GM12891 (cell line): ENCODE measurements at regions not wholly inside any gene's neighbourhood (a gene's known extent, or its start where the extent isn't known, plus 50 kb on each side); places are given as distances from the start of the nearest gene placed in this dataset.

ENCODE experiments used
- DNase-seq: peaks from one replicate; pipeline ENCODE4 v3.0.0; 2011; ENCODE audit warnings: low spot score; ENCODE audit not compliant: insufficient read length
- FAIRE-seq: peaks from 2 replicates; lab custom pipeline; 2011; peaks lifted over from hg19 to GRCh38; lab: Jason Lieb, UNC
- PAX5 ChIP-seq: IDR thresholded peaks from 2 replicates; pipeline ENCODE4 v1.6.1; 2011; ENCODE audit warnings: low read length, moderate library complexity, mild to moderate bottlenecking; ENCODE audit not compliant: insufficient read depth, severe bottlenecking
- POLR2A ChIP-seq: IDR thresholded peaks from 2 replicates; pipeline ENCODE4 v1.6.1; 2011; ENCODE audit warnings: low read depth, low read length, control low read depth
- POLR2AphosphoS5 ChIP-seq: IDR thresholded peaks from 2 replicates; pipeline ENCODE4 v1.6.1; 2011; ENCODE audit warnings: low read depth, low read length, control low read depth
- POU2F2 ChIP-seq: IDR thresholded peaks from 2 replicates; pipeline ENCODE4 v1.6.1; 2011; ENCODE audit warnings: low read depth, mild to moderate bottlenecking, control low read depth, low read length, moderate library complexity
- SPI1 ChIP-seq: IDR thresholded peaks from 2 replicates; pipeline ENCODE4 v1.6.1; 2011; ENCODE audit warnings: low read depth, low read length, control low read depth
- TAF1 ChIP-seq: IDR thresholded peaks from 2 replicates; pipeline ENCODE4 v1.6.1; 2011; ENCODE audit warnings: low read depth, low read length, control low read depth

DNA sequence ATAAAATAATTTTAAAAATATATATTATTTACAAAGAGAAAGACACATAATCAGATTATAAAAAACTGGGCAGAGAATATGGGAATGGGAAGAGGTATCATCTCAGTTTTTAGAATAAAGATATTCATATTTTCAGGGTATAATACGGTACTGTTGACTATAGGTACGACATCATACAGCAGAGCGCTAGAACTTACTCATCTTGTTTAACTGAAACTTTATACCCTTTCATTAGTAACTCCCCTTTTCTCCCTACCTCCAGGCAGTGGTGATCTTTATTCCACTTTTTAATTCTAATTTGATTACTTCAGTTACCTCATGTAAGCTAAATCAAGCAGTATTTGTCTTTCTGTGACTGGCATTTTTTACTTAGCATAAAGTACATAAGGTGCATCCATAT is 742.1 kb downstream of the MTRR start:
- TF ChIP-seq SPI1 (no peak), TAF1 (no peak), PAX5 (no peak), POLR2AphosphoS5 (no peak), POU2F2 (no peak), POLR2A (no peak)
- no peak for FAIRE-seq
- no peak for DNase-seq

GRCh38 chr5:8613078-8613685 is 744.2 kb downstream of the MTRR start:
- DNase-seq (no peak), FAIRE-seq (no peak)
- TF ChIP-seq SPI1 (no peak), POU2F2 (no peak), TAF1 (no peak), POLR2AphosphoS5 (no peak), POLR2A (no peak), PAX5 (no peak)

DNA sequence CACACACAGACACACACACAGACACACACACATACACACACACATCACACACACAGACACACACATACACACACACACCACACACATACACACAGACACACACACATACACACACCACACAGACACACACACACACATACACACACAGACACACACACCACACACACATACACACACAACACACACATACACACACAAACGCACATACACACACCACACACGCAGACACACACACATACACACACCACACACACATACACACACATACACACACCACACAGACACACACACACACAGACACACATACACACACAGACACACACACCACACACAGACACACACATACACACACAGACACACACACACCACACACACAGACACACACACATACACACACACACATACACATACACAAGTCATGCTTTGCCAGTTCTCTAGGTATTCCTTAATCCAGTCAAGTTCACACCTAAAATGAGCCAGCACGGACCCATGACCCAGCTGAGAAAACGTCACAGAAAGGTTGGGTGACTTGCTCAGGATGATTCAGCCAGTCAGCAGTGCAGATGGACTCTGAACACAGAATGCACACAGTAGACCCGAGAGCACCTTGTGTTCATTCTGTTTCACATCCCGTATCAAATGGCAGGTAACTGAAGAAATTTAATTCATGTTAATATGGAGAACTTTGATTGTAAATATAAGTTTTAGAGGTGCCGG is 746.4 kb downstream of the MTRR start:
- TF ChIP-seq POU2F2 (no peak), POLR2AphosphoS5 (no peak), SPI1 (no peak), POLR2A (no peak), PAX5 (no peak), TAF1 (no peak)
- peak; percentile 91 for FAIRE-seq
- DNase-seq: no peak

- TF ChIP-seq PAX5: no peak
- no peak for TF ChIP-seq SPI1
- no peak for TF ChIP-seq TAF1
- TF ChIP-seq POLR2A: no peak
- DNase-seq (no peak), FAIRE-seq (no peak)
Measured at GRCh38 chr5:8628521-8628920, 759.6 kb downstream of the MTRR start.

- TF ChIP-seq PAX5: no peak
- no peak for TF ChIP-seq SPI1
- no peak for TF ChIP-seq POU2F2
- TF ChIP-seq POLR2AphosphoS5: no peak
- TF ChIP-seq TAF1: no peak
- no peak for TF ChIP-seq POLR2A
- FAIRE-seq: no peak
- no peak for DNase-seq
Measured at GRCh38 chr5:8633259-8633658, 764.3 kb downstream of the MTRR start.

- FAIRE-seq (no peak), DNase-seq (no peak)
- no peak for TF ChIP-seq POU2F2
- no peak for TF ChIP-seq SPI1
- TF ChIP-seq TAF1: no peak
- TF ChIP-seq POLR2AphosphoS5: no peak
- no peak for TF ChIP-seq PAX5
- no peak for TF ChIP-seq POLR2A
Measured at GRCh38 chr5:8633696-8634095, 764.7 kb downstream of the MTRR start.

- FAIRE-seq: no peak
- TF ChIP-seq POLR2AphosphoS5: no peak
- DNase-seq: no peak
Measured at GRCh38 chr5:8634219-8634618, 765.3 kb downstream of the MTRR start.

DNA sequence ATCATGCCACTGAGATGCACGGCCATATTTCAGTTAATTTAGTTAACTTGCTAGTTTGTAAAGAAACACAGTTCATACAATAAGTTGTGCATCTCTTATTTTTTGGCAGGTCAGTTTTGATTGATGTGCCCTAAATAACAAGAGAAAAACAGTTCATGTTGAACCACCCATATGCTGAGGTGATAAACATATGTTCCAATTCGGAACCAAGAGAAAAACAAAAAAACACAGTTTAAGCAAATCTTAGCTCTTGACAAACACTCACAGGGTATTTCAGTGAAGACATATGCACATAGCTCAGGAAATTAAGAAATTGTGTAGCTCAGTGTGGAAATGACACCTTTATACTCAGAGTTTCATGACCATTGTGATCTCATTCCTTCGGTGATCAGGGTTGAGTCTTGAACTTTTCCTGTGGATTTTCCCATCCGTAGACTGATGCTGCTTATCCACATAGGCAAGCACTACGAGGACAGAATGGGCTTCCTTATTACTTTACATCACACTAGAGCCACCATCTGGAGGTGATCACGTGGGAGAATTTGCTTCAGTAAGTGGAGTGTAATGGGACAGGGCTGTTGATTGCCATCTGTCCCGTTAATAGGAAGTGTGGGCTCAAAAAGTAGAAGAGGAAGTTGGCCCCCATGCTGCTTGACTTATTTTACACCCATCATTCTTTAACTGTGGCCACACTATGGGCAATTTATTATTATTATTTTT is 773.0 kb downstream of the MTRR start:
- TF ChIP-seq SPI1 (no peak), POU2F2 (no peak), POLR2AphosphoS5 (no peak), PAX5 (no peak), POLR2A (no peak)
- no peak for FAIRE-seq
- DNase-seq: no peak

DNA sequence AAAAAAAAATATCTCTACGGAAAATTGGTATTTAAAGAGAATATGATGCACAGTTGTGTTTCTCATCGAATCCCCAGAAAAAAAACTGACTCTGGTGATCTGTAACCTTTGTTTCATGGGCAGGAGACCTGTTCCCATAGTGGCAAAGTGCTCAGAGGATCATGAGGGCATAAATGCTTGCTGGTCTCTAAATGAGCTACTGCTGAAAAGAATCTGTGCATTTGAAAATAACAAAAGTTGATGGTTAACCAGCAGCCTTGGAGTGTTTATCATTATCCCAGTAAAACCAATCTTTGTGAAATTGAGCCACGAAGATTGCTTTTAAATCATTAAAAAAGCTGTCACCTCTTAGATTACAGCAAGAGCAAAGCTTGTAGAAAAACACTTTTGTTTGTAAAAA is 775.4 kb downstream of the MTRR start:
- FAIRE-seq: no peak
- DNase-seq: no peak
- TF ChIP-seq PAX5 (no peak), SPI1 (no peak)

GRCh38 chr5:8647111-8647510 is 778.2 kb downstream of the MTRR start:
- TF ChIP-seq PAX5 (no peak), POLR2A (no peak), POLR2AphosphoS5 (no peak), SPI1 (no peak), TAF1 (no peak), POU2F2 (no peak)
- FAIRE-seq: no peak

More at GRCh38 chr5:8647111-8647510, 778.2 kb downstream of the MTRR start:
- DNase-seq: no peak
